Retina (tissue), 1 donor: ENCODE measurements at regions not wholly inside any gene's neighbourhood (a gene's known extent, or its start where the extent isn't known, plus 50 kb on each side); places are given as distances from the start of the nearest gene placed in this dataset.
"Not testable (repeated sequence)": the region's sequence is repeated elsewhere in the genome, so short reads cannot be mapped to it uniquely, and the experiment has no call there.

ENCODE experiments used
- DNase-seq: peaks from one replicate; pipeline ENCODE4 v3.0.0-alpha.2; 2016

GRCh38 chr1:157247005-157247763, 109.0 kb upstream of the ETV3 start:
- DNase-seq: no peak

- no peak for DNase-seq
Observed at GRCh38 chr1:157245823-157246222, 107.6 kb upstream of the ETV3 start.

- no peak for DNase-seq
Observed at GRCh38 chr1:157241185-157241538, 103.0 kb upstream of the ETV3 start.

GRCh38 chr1:157240495-157241184, 102.4 kb upstream of the ETV3 start:
- no peak for DNase-seq

- no peak for DNase-seq
Observed at GRCh38 chr1:157239936-157240335, 101.7 kb upstream of the ETV3 start.

GRCh38 chr1:157238585-157238984, 100.4 kb upstream of the ETV3 start:
- DNase-seq: no peak

GRCh38 chr1:157237981-157238380, 99.8 kb upstream of the ETV3 start:
- DNase-seq: no peak

- no peak for DNase-seq
Observed at GRCh38 chr1:157237522-157237921, 99.3 kb upstream of the ETV3 start.

GRCh38 chr1:157236072-157236471, 97.9 kb upstream of the ETV3 start:
- DNase-seq: no peak

GRCh38 chr1:157235307-157235706, 97.1 kb upstream of the ETV3 start:
- DNase-seq: no peak

GRCh38 chr1:157234705-157235273, 96.6 kb upstream of the ETV3 start:
- DNase-seq: no peak

GRCh38 chr1:157233131-157233530, 94.9 kb upstream of the ETV3 start:
- DNase-seq: no peak

- DNase-seq: no peak
Observed at GRCh38 chr1:157231846-157232525, 93.8 kb upstream of the ETV3 start.

- DNase-seq: no peak
Observed at GRCh38 chr1:157230500-157230899, 92.3 kb upstream of the ETV3 start.

- DNase-seq: no peak
Observed at GRCh38 chr1:157227700-157228099, 89.5 kb upstream of the ETV3 start.

GRCh38 chr1:157226739-157227138, 88.5 kb upstream of the ETV3 start:
- no peak for DNase-seq

- no peak for DNase-seq
Observed at GRCh38 chr1:157219600-157219999, 81.4 kb upstream of the ETV3 start.

- DNase-seq: no peak
Observed at GRCh38 chr1:157219182-157219581, 81.0 kb upstream of the ETV3 start.

- no peak for DNase-seq
Observed at GRCh38 chr1:157218671-157219070, 80.5 kb upstream of the ETV3 start.

GRCh38 chr1:157217486-157217885, 79.3 kb upstream of the ETV3 start:
- no peak for DNase-seq

- no peak for DNase-seq
Observed at GRCh38 chr1:157213836-157214235, 75.6 kb upstream of the ETV3 start.

- DNase-seq: no peak
Observed at GRCh38 chr1:157209514-157209913, 71.3 kb upstream of the ETV3 start.

- not testable (repeated sequence) for DNase-seq
Observed at GRCh38 chr1:157205982-157206381, 67.8 kb upstream of the ETV3 start.

- no peak for DNase-seq
Observed at GRCh38 chr1:157203166-157203565, 65.0 kb upstream of the ETV3 start.
